K562 (cell line): ENCODE measurements at regions not wholly inside any gene's neighbourhood (a gene's known extent, or its start where the extent isn't known, plus 50 kb on each side); places are given as distances from the start of the nearest gene placed in this dataset.
A peak's percentile ranks its signal among the peaks of the same experiment; 100 is the strongest.

Source experiments
- ARNT ChIP-seq, 2 experiments: fragments of 450-650 bp; IDR thresholded peaks; 2 replicates each; pipeline ENCODE4 v1.6.1; 2016; ENCODE audit warnings: mild to moderate bottlenecking in 1 of 2
- ATF1 ChIP-seq, 2 experiments: fragments of 450-650 bp in 1 of 2; IDR thresholded peaks; 2 replicates each; pipeline ENCODE4 v1.6.1; 2016; ENCODE audit warnings: missing compliant biosample characterization in 1 of 2, missing genetic modification characterization in 1 of 2
- CBX2 ChIP-seq: fragments of 200-600 bp; sonication (generic); IDR thresholded peaks from one replicate; pipeline ENCODE4 v1.6.1; 2012; ENCODE audit warnings: mild to moderate bottlenecking, low read length, inconsistent platforms; ENCODE audit not compliant: insufficient read depth, poor library complexity, severe bottlenecking
- CC2D1A ChIP-seq: fragments of 450-650 bp; IDR thresholded peaks from 2 replicates; pipeline ENCODE4 v1.6.1; 2017; ENCODE audit warnings: mild to moderate bottlenecking
- FOS ChIP-seq: IDR thresholded peaks from 3 replicates; pipeline ENCODE4 v1.6.1; 2011; ENCODE audit not compliant: insufficient read length; ENCODE audit errors: extremely low read depth
- FOXP1 ChIP-seq: sonication (generic); formaldehyde crosslinking; IDR thresholded peaks from 2 replicates; pipeline ENCODE4 v1.8.0; 2022; ENCODE audit warnings: mild to moderate bottlenecking, missing genetic modification reagents
- FUS ChIP-seq: fragments of 200-400 bp; formaldehyde crosslinking; optimal IDR thresholded peaks from 2 replicates; pipeline ENCODE3; 2017; ENCODE audit warnings: low read depth, low read length
- GATA2 ChIP-seq: sonication (generic); formaldehyde crosslinking; IDR thresholded peaks from 2 replicates; pipeline ENCODE4 v1.4.0; 2020; ENCODE audit warnings: mild to moderate bottlenecking, missing genetic modification reagents
- HMG20A ChIP-seq: fragments of 450-650 bp; formaldehyde crosslinking; conservative IDR thresholded peaks from 2 replicates; pipeline ENCODE4 v1.4.0; 2020; ENCODE audit warnings: mild to moderate bottlenecking, mixed read lengths
- HOXB6 ChIP-seq: fragments of 250-450 bp; sonication (Bioruptor Pico); IDR thresholded peaks from 2 replicates; pipeline ENCODE4 v1.5.1; 2022; ENCODE audit warnings: mild to moderate bottlenecking, borderline replicate concordance
- KLF16 ChIP-seq: IDR thresholded peaks from 2 replicates; pipeline ENCODE4 v1.6.1; 2016; ENCODE audit warnings: antibody characterized with exemption
- MTF1 ChIP-seq: fragments of 250-450 bp; sonication (Bioruptor Pico); IDR thresholded peaks from 2 replicates; pipeline ENCODE4 v1.9.0; 2021; ENCODE audit warnings: moderate library complexity, mild to moderate bottlenecking, inconsistent platforms, borderline replicate concordance
- NFRKB ChIP-seq: fragments of 450-650 bp; IDR thresholded peaks from 2 replicates; pipeline ENCODE4 v1.6.1; 2016; ENCODE audit warnings: low read depth
- PRMT5 ChIP-seq: sonication (generic); formaldehyde crosslinking; IDR thresholded peaks from 2 replicates; pipeline ENCODE4 v1.5.0; 2020; ENCODE audit warnings: missing genetic modification reagents
- SP2 ChIP-seq: IDR thresholded peaks from 2 replicates; pipeline ENCODE4 v1.6.1; 2011; ENCODE audit warnings: mild to moderate bottlenecking, low read depth, low read length, moderate library complexity; ENCODE audit not compliant: poor library complexity, severe bottlenecking; ENCODE audit errors: extremely low read depth
- TAL1 ChIP-seq: fragments of 450-650 bp; IDR thresholded peaks from 2 replicates; pipeline ENCODE4 v1.6.1; 2016; ENCODE audit warnings: mild to moderate bottlenecking
- TRIM28 ChIP-seq: fragments of 450-650 bp; IDR thresholded peaks from 2 replicates; pipeline ENCODE4 v1.6.1; 2017
- ZKSCAN1 ChIP-seq: fragments of 150-350 bp; IDR thresholded peaks from 2 replicates; pipeline ENCODE4 v1.6.1; 2016; ENCODE audit warnings: low read depth, low read length
- ZNF699 ChIP-seq: fragments of 250-450 bp; sonication (Bioruptor Pico); IDR thresholded peaks from 2 replicates; pipeline ENCODE4 v1.8.0; 2021; ENCODE audit warnings: mild to moderate bottlenecking, moderate library complexity; ENCODE audit not compliant: insufficient replicate concordance
- TF ChIP-seq, protein P1 (sequence below): fragments of 450-650 bp; IDR thresholded peaks from 2 replicates; pipeline ENCODE4 v1.6.1; 2016; ENCODE audit warnings: borderline replicate concordance
- TF ChIP-seq, protein P2 (sequence below): fragments of 450-650 bp; IDR thresholded peaks from 2 replicates; pipeline ENCODE4 v1.6.1; 2014; ENCODE audit warnings: low read depth, mild to moderate bottlenecking, moderate library complexity, borderline replicate concordance
- TF ChIP-seq, protein P3 (sequence below): fragments of 450-650 bp; IDR thresholded peaks from 2 replicates; pipeline ENCODE4 v1.6.1; 2016
- TF ChIP-seq, protein P4 (sequence below): sonication (generic); formaldehyde crosslinking; IDR thresholded peaks from 2 replicates; pipeline ENCODE4 v1.8.0; 2022; ENCODE audit warnings: mild to moderate bottlenecking, missing genetic modification reagents

DNA sequence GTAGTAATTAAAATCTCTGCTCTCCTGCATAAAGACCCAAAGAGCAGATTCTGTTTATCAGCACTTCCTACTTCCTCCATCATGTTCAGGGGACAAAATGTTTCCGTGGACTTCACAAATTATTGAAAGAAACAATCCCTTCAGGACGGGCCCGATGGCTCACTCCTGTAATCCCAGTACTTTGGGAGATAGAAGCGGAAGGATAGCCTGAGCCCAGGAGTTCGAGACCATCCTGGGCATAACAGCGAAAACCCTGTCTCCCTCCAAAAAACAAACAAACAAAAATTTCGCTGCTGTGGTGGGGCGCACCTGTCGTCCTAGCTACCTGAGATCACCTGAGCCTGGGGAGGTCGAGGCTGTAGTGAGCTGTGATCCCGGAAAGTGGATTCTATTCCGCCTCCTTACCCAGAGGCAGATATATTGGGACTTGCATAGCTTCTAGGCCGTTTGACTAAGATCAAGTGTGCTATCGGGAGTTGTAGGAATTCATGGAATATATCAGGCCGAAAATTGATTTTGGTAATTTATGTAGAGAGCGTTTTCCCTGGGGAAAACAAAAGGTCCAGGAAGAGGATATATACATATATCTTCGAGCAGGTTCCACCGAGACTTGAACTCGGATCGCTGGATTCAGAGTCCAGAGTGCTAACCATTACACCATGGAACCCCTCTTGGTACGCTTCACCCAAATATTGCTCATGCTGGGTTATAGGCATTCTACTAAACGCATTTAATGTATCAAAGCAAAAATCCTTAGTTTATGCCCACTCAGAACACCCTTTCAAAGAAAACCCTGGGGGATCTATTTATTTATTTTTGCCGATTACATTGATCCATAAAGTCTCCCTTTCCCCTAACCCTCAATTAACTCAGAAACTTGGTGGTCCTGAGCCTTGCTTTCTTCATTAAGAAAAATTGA is 74.5 kb upstream of the ZNF184 start (continued):
- TF ChIP-seq, protein P1, sequence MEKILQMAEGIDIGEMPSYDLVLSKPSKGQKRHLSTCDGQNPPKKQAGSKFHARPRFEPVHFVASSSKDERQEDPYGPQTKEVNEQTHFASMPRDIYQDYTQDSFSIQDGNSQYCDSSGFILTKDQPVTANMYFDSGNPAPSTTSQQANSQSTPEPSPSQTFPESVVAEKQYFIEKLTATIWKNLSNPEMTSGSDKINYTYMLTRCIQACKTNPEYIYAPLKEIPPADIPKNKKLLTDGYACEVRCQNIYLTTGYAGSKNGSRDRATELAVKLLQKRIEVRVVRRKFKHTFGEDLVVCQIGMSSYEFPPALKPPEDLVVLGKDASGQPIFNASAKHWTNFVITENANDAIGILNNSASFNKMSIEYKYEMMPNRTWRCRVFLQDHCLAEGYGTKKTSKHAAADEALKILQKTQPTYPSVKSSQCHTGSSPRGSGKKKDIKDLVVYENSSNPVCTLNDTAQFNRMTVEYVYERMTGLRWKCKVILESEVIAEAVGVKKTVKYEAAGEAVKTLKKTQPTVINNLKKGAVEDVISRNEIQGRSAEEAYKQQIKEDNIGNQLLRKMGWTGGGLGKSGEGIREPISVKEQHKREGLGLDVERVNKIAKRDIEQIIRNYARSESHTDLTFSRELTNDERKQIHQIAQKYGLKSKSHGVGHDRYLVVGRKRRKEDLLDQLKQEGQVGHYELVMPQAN, result peak; percentile 26; the same call in 1 of the 2 replicates
- no peak for TF ChIP-seq GATA2 (CRISPR knock-in tag)
- TF ChIP-seq FOXP1, result no peak
- 0 out of 2 replicates have a peak, but pooled peaks have one; percentile 43 for TF ChIP-seq TRIM28
- TF ChIP-seq MTF1 (CRISPR knock-in tag), result no peak
- peak; percentile 12; the same call in 1 of the 2 replicates for TF ChIP-seq NFRKB
- no peak for TF ChIP-seq CC2D1A
- no peak for TF ChIP-seq CBX2
- 0 out of 2 replicates have a peak, but pooled peaks have one; percentile 29 for TF ChIP-seq ZKSCAN1
- no peak for TF ChIP-seq TAL1
- TF ChIP-seq SP2, result no peak
- TF ChIP-seq, protein P2, sequence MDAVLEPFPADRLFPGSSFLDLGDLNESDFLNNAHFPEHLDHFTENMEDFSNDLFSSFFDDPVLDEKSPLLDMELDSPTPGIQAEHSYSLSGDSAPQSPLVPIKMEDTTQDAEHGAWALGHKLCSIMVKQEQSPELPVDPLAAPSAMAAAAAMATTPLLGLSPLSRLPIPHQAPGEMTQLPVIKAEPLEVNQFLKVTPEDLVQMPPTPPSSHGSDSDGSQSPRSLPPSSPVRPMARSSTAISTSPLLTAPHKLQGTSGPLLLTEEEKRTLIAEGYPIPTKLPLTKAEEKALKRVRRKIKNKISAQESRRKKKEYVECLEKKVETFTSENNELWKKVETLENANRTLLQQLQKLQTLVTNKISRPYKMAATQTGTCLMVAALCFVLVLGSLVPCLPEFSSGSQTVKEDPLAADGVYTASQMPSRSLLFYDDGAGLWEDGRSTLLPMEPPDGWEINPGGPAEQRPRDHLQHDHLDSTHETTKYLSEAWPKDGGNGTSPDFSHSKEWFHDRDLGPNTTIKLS, result no peak
- TF ChIP-seq, protein P3, sequence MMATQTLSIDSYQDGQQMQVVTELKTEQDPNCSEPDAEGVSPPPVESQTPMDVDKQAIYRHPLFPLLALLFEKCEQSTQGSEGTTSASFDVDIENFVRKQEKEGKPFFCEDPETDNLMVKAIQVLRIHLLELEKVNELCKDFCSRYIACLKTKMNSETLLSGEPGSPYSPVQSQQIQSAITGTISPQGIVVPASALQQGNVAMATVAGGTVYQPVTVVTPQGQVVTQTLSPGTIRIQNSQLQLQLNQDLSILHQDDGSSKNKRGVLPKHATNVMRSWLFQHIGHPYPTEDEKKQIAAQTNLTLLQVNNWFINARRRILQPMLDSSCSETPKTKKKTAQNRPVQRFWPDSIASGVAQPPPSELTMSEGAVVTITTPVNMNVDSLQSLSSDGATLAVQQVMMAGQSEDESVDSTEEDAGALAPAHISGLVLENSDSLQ, result no peak
- no peak for TF ChIP-seq ZNF699 (CRISPR knock-in tag)
- 0 out of 2 replicates have a peak, but pooled peaks have one; percentile 7 for TF ChIP-seq KLF16
- TF ChIP-seq HMG20A (CRISPR knock-in tag), result no peak
- TF ChIP-seq ARNT (IDR thresholded peaks at IDR 0.05), result peak; percentile 75 to 92; a peak in 2 of 4 replicates
- TF ChIP-seq PRMT5 (CRISPR knock-in tag), result no peak
- TF ChIP-seq HOXB6 (CRISPR knock-in tag), result no peak
- no peak for TF ChIP-seq ATF1 (CRISPR knock-in tag; IDR thresholded peaks at IDR 0.05)
- TF ChIP-seq ATF1 (tag; IDR thresholded peaks at IDR 0.05), result no peak; the same call in 1 of the 2 replicates
- no peak for TF ChIP-seq FUS
- TF ChIP-seq, protein P4, sequence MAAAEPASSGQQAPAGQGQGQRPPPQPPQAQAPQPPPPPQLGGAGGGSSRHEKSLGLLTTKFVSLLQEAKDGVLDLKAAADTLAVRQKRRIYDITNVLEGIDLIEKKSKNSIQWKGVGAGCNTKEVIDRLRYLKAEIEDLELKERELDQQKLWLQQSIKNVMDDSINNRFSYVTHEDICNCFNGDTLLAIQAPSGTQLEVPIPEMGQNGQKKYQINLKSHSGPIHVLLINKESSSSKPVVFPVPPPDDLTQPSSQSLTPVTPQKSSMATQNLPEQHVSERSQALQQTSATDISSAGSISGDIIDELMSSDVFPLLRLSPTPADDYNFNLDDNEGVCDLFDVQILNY (CRISPR knock-in tag), result no peak
- no peak for TF ChIP-seq FOS
